ENCODE measurements at regions not wholly inside any gene's neighbourhood (a gene's known extent, or its start where the extent isn't known, plus 50 kb on each side); places are given as distances from the start of the nearest gene placed in this dataset.
"Not testable (repeated sequence)": the region's sequence is repeated elsewhere in the genome, so short reads cannot be mapped to it uniquely, and the experiment has no call there.

DNA sequence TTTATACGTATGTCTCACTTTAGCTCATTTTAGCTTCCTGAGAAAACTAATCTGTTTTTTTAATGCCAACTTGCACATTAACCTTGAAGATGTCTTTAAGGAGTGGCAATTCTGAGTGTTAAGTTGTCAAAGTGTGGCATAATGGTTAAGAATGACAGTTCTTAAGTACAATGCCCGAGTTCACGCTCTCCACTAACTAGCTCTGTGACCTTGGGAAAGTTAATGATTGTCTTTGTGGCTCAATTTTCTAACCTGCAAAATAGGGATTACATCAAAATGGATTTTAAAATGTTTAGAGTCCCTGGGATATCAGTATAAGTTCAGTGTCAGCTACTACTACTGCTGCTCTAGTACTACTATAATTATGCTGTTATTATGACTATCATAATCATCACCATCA, 409.7 kb downstream of the SOCS6 start:
- no peaks in the 10 kb centered on the region for H3K36me3 ChIP-seq (ENCODE audit: control insufficient read depth, insufficient read depth, low read length)
- BruUV-seq (replicated peaks), result no TSS peak
- in situ Hi-C loops (cut with HindIII; ENCODE audit: low pct_unique_long_range_greater_than_20kb, low sequenced_read_pairs), result no loop called here
- H3K9me3 ChIP-seq (ENCODE audit: control insufficient read depth, insufficient read depth, low read depth, low read length), result no peaks in the 10 kb centered on the region
- no peaks in the 10 kb centered on the region for H3K4me1 ChIP-seq (ENCODE audit: control insufficient read depth, insufficient read depth, low read length)
- H3K27ac ChIP-seq (ENCODE audit: low read length), result no peak overlapping the region
- TF ChIP-seq TCF7L2 (IDR thresholded peaks at IDR 0.05; ENCODE audit: low read depth, low read length), result no peak
- no peak for TF ChIP-seq SIN3A (IDR thresholded peaks at IDR 0.05; ENCODE audit: borderline replicate concordance, insufficient read depth, low read depth, low read length)
- TF ChIP-seq, protein P1, sequence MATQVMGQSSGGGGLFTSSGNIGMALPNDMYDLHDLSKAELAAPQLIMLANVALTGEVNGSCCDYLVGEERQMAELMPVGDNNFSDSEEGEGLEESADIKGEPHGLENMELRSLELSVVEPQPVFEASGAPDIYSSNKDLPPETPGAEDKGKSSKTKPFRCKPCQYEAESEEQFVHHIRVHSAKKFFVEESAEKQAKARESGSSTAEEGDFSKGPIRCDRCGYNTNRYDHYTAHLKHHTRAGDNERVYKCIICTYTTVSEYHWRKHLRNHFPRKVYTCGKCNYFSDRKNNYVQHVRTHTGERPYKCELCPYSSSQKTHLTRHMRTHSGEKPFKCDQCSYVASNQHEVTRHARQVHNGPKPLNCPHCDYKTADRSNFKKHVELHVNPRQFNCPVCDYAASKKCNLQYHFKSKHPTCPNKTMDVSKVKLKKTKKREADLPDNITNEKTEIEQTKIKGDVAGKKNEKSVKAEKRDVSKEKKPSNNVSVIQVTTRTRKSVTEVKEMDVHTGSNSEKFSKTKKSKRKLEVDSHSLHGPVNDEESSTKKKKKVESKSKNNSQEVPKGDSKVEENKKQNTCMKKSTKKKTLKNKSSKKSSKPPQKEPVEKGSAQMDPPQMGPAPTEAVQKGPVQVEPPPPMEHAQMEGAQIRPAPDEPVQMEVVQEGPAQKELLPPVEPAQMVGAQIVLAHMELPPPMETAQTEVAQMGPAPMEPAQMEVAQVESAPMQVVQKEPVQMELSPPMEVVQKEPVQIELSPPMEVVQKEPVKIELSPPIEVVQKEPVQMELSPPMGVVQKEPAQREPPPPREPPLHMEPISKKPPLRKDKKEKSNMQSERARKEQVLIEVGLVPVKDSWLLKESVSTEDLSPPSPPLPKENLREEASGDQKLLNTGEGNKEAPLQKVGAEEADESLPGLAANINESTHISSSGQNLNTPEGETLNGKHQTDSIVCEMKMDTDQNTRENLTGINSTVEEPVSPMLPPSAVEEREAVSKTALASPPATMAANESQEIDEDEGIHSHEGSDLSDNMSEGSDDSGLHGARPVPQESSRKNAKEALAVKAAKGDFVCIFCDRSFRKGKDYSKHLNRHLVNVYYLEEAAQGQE (IDR thresholded peaks at IDR 0.05; ENCODE audit: insufficient read depth in 1 of 2, low read depth in 2 of 2, low read length in 1 of 2), result no peak
- no peak for TF ChIP-seq POLR2AphosphoS5 (IDR thresholded peaks at IDR 0.05; ENCODE audit: low read depth, low read length)
- no peak for TF ChIP-seq CTCF (IDR thresholded peaks at IDR 0.05)
- no peak overlapping the region for H3K4me3 ChIP-seq (ENCODE audit: low read depth in 2 of 2, low read length in 2 of 2)
- CTCF ChIA-PET, result no interaction called here
- DNase-seq (ENCODE audit: low read depth, low spot score) (no peak), ATAC-seq (no peak)
- intact Hi-C loops (cut with micrococcal nuclease; ENCODE audit: unreplicated experiment), result no loop called here
- no peaks in the 10 kb centered on the region for H3K27me3 ChIP-seq (ENCODE audit: control insufficient read depth, insufficient read depth, low read length)
- POLR2A ChIA-PET, result interaction anchor here (0.6 kb wide), 1 partner anchor 23 kb away, joined by 11 read pairs; no protein-coding TSS in a partner anchor

GRCh38 chr18:70693246-70693645, 404.4 kb downstream of the SOCS6 start:
- TF ChIP-seq, protein P1 (IDR thresholded peaks at IDR 0.05; ENCODE audit: insufficient read depth in 1 of 2, low read depth in 2 of 2, low read length in 1 of 2), result no peak
- TF ChIP-seq POLR2AphosphoS5 (IDR thresholded peaks at IDR 0.05; ENCODE audit: low read depth, low read length) (no peak), TCF7L2 (IDR thresholded peaks at IDR 0.05; ENCODE audit: low read depth, low read length) (no peak), CTCF (IDR thresholded peaks at IDR 0.05) (no peak), SIN3A (IDR thresholded peaks at IDR 0.05; ENCODE audit: borderline replicate concordance, insufficient read depth, low read depth, low read length) (no peak)
- CTCF ChIA-PET, result no interaction called here
- Histone ChIP-seq H3K27ac (ENCODE audit: low read length) (no peak overlapping the region), H3K4me1 (ENCODE audit: control insufficient read depth, insufficient read depth, low read length) (no peaks in the 10 kb centered on the region), H3K4me3 (ENCODE audit: low read depth in 2 of 2, low read length in 2 of 2) (no peak overlapping the region), H3K9me3 (ENCODE audit: control insufficient read depth, insufficient read depth, low read depth, low read length) (no peaks in the 10 kb centered on the region), H3K27me3 (ENCODE audit: control insufficient read depth, insufficient read depth, low read length) (no peaks in the 10 kb centered on the region), H3K36me3 (ENCODE audit: control insufficient read depth, insufficient read depth, low read length) (no peaks in the 10 kb centered on the region)
- ATAC-seq, result no peak
- BruUV-seq (replicated peaks), result no TSS peak
- in situ Hi-C loops (cut with HindIII; ENCODE audit: low pct_unique_long_range_greater_than_20kb, low sequenced_read_pairs) (no loop called here), intact Hi-C loops (cut with micrococcal nuclease; ENCODE audit: unreplicated experiment) (no loop called here)
- no peak for DNase-seq (ENCODE audit: low read depth, low spot score)
- POLR2A ChIA-PET, result no interaction called here

GRCh38 chr18:70689765-70690164, 400.9 kb downstream of the SOCS6 start:
- H3K27ac ChIP-seq (ENCODE audit: low read length); CTCF ChIA-PET; BruUV-seq (replicated peaks); H3K4me3 ChIP-seq (ENCODE audit: low read depth in 2 of 2, low read length in 2 of 2); H3K4me1 ChIP-seq (ENCODE audit: control insufficient read depth, insufficient read depth, low read length); in situ Hi-C loops (cut with HindIII; ENCODE audit: low pct_unique_long_range_greater_than_20kb, low sequenced_read_pairs); intact Hi-C loops (cut with micrococcal nuclease; ENCODE audit: unreplicated experiment); H3K9me3 ChIP-seq (ENCODE audit: control insufficient read depth, insufficient read depth, low read depth, low read length); H3K27me3 ChIP-seq (ENCODE audit: control insufficient read depth, insufficient read depth, low read length); ATAC-seq; POLR2A ChIA-PET; DNase-seq (ENCODE audit: low read depth, low spot score); H3K36me3 ChIP-seq (ENCODE audit: control insufficient read depth, insufficient read depth, low read length): not testable (repeated sequence)
